Tibial nerve (tissue), 4 donors: ENCODE measurements at regions not wholly inside any gene's neighbourhood (a gene's known extent, or its start where the extent isn't known, plus 50 kb on each side); places are given as distances from the start of the nearest gene placed in this dataset.

Experiments used
- CTCF ChIP-seq, 5 experiments: fragments of 200-600 bp in 3 of 5; fragments of 450-650 bp in 2 of 5; sonication (generic) in 3 of 5; IDR thresholded peaks; one replicate each; pipeline ENCODE4 v1.5.1; 2016 to 2019; ENCODE audit warnings: antibody characterized with exemption in 5 of 5, mild to moderate bottlenecking in 3 of 5, moderate library complexity in 2 of 5
- EP300 ChIP-seq, 2 donors: sonication (generic); formaldehyde crosslinking; IDR thresholded peaks; one replicate each; pipeline ENCODE4 v1.6.1; 2017; ENCODE audit warnings: antibody characterized with exemption in 2 of 2, mild to moderate bottlenecking in 1 of 2
- POLR2A ChIP-seq, 2 donors: fragments of 450-650 bp; IDR thresholded peaks; one replicate each; pipeline ENCODE4 v1.6.1; 2017; ENCODE audit warnings: antibody characterized with exemption in 2 of 2, mild to moderate bottlenecking in 2 of 2, moderate library complexity in 2 of 2

- TF ChIP-seq POLR2A (IDR thresholded peaks at IDR 0.05) = no peak
- no peak for TF ChIP-seq CTCF (IDR thresholded peaks at IDR 0.05)
- no peak for TF ChIP-seq EP300 (IDR thresholded peaks at IDR 0.05)
Measured at GRCh38 chr2:83665154-83665553, 793.9 kb downstream of the SUCLG1 start.
